KOPT-K1 (cell line): ENCODE measurements at regions not wholly inside any gene's neighbourhood (a gene's known extent, or its start where the extent isn't known, plus 50 kb on each side); places are given as distances from the start of the nearest gene placed in this dataset.

Experiments used
- H3K27ac ChIP-seq: fragments of 200-600 bp; sonication (generic); 2 replicates; pipeline ENCODE4 v1.5.1; 2016; ENCODE audit warnings: antibody characterized with exemption, mild to moderate bottlenecking, low read depth, low read length; ENCODE audit not compliant: poor library complexity, severe bottlenecking
- H3K36me3 ChIP-seq: fragments of 200-600 bp; sonication (generic); 2 replicates; pipeline ENCODE4 v1.5.1; 2017; ENCODE audit warnings: antibody characterized with exemption, mild to moderate bottlenecking, low read length, moderate library complexity; ENCODE audit not compliant: insufficient read depth
- H3K9me3 ChIP-seq: fragments of 200-600 bp; sonication (generic); 2 replicates; pipeline ENCODE4 v1.5.1; 2017; ENCODE audit warnings: antibody characterized with exemption, low read length, mild to moderate bottlenecking; ENCODE audit not compliant: insufficient read depth, poor library complexity, severe bottlenecking

DNA sequence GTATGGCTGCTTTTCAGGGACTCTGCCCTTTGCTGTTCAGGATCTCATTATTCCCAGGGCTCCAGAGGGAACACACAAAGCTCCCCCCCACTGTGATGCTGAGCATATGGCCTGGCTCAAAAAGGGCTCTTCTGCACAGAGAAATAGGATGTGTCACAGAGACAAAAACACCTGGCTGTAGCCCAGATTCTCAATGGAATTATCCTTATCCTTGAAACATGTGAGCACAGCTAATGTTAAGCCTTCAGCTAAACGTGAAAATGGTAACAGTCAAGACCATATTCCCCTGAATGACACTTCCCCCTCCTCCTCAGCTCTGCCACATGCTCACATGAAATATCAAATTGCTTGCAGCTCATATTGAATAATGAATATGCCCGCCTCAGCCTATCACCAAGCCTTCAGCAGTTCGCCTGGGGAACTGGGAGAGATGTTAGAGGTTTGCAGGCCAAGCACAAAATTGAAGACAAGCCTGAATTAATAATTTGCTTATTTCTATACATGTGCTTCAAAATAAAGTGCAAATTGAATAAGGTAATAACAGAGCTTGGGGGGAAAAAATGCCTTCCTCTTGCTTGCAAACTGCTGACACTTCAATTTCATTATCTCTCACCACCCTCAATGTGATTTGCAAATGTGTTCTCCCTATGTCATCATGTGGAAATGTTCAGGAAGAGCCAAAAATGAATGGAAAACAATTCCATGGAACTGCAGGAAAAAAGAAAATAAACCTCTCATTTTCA lies 181.0 kb upstream of the HNRNPA3 start:
- H3K27ac ChIP-seq: no peak overlapping the region
- H3K36me3 ChIP-seq: no peaks in the 10 kb centered on the region
- H3K9me3 ChIP-seq: no peaks in the 10 kb centered on the region

DNA sequence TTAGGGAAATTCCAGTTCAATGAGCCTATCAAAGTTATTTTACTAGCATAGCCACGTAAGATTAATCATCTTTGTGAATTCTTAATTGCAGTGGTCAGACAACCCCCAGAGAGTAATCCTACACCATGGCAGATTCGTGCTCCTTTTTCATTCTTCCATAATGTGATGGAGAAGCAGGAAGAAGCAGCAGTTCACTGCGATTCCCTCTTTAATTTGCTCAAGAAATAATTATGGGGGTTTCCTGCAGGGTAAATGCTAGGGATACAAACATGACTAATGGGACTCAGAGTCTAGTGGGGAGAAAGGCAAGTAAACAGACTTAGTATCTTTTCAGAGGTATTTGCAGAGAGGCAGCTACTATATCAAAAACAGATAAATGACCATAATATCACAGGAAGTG lies 175.8 kb upstream of the HNRNPA3 start:
- Histone ChIP-seq H3K36me3 (no peaks in the 10 kb centered on the region), H3K27ac (no peak overlapping the region), H3K9me3 (no peaks in the 10 kb centered on the region)

DNA sequence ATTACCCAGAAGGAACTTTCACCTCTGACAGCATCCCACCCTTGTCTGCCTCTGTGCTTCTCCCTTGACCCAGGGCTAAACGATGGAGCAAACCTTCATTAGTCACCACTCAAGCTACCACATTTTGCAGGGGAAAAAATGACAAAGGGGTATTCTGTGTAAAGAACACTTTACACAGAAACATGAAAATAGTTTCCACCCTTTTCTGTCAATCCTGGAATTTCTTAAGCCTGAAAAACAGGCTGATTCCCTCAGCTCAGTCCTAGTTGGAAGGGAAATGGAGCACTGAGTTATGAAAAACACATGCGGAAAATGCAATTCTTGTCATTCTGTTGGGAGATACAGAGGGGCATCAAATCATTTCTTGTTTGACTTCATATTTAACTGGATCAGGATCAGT lies 175.0 kb upstream of the HNRNPA3 start:
- Histone ChIP-seq H3K36me3 (no peaks in the 10 kb centered on the region), H3K27ac (no peak overlapping the region), H3K9me3 (no peaks in the 10 kb centered on the region)

GRCh38 chr2:177038787-177039484 lies 173.7 kb upstream of the HNRNPA3 start:
- no peak overlapping the region for H3K27ac ChIP-seq
- H3K9me3 ChIP-seq: no peaks in the 10 kb centered on the region

GRCh38 chr2:177042311-177042710 lies 170.3 kb upstream of the HNRNPA3 start:
- Histone ChIP-seq H3K9me3 (no peaks in the 10 kb centered on the region), H3K36me3 (no peaks in the 10 kb centered on the region), H3K27ac (no peak overlapping the region)

More at GRCh38 chr2:177038787-177039484, 173.7 kb upstream of the HNRNPA3 start:
- H3K36me3 ChIP-seq: no peaks in the 10 kb centered on the region

DNA sequence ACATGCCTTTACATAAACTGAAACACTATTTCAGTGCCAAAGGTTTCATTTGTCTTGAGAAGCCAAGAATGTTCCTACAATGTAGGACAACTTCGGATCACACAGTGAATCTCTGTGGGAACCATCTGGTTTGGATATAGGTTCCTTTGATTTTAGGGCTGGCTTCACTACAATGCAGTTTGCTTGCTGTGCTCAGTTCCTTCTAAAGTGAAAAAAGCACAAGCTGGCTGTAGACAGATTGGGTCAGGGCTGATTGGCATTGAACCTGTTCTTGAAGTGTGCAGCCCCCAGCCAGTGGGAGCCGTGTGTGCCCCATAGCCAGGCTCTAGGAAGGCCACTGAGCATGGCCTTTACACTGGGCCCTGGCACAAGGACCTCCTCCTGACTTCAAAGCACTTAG lies 167.9 kb upstream of the HNRNPA3 start:
- Histone ChIP-seq H3K9me3 (no peaks in the 10 kb centered on the region), H3K27ac (no peak overlapping the region)

GRCh38 chr2:177048981-177049380 lies 163.6 kb upstream of the HNRNPA3 start:
- no peaks in the 10 kb centered on the region for H3K9me3 ChIP-seq
- no peaks in the 10 kb centered on the region for H3K36me3 ChIP-seq
- H3K27ac ChIP-seq: no peak overlapping the region

More for the DNA sequence above, 167.9 kb upstream of the HNRNPA3 start:
- no peaks in the 10 kb centered on the region for H3K36me3 ChIP-seq

GRCh38 chr2:177051278-177051677 lies 161.3 kb upstream of the HNRNPA3 start:
- Histone ChIP-seq H3K36me3 (no peaks in the 10 kb centered on the region), H3K9me3 (no peaks in the 10 kb centered on the region), H3K27ac (no peak overlapping the region)

- no peaks in the 10 kb centered on the region for H3K9me3 ChIP-seq
- H3K36me3 ChIP-seq: no peaks in the 10 kb centered on the region
- no peak overlapping the region for H3K27ac ChIP-seq
These were observed 160.1 kb upstream of the HNRNPA3 start for GRCh38 chr2:177052471-177052870.

- Histone ChIP-seq H3K36me3 (no peaks in the 10 kb centered on the region), H3K27ac (no peak overlapping the region), H3K9me3 (no peaks in the 10 kb centered on the region)
These were observed 159.6 kb upstream of the HNRNPA3 start for GRCh38 chr2:177053038-177053437.

DNA sequence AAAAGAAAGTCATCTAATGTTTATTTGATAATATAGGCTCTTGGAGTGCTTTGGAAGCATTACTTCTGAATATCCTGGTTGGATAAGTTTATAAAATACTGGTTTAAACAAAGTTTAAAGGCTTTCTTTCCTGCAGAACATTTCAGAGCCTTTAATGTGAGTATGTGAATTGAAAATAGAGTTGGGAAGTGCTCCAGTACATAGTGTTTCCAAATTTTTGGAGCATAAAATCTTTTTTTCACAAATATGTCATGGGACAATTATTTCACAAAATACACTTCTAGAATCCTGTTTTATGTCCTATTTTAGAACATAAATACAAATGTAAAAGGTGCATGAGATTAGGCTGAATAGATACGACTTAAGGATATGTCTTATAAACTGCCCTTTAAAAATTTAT lies 158.9 kb upstream of the HNRNPA3 start:
- Histone ChIP-seq H3K27ac (no peak overlapping the region), H3K36me3 (no peaks in the 10 kb centered on the region), H3K9me3 (no peaks in the 10 kb centered on the region)

DNA sequence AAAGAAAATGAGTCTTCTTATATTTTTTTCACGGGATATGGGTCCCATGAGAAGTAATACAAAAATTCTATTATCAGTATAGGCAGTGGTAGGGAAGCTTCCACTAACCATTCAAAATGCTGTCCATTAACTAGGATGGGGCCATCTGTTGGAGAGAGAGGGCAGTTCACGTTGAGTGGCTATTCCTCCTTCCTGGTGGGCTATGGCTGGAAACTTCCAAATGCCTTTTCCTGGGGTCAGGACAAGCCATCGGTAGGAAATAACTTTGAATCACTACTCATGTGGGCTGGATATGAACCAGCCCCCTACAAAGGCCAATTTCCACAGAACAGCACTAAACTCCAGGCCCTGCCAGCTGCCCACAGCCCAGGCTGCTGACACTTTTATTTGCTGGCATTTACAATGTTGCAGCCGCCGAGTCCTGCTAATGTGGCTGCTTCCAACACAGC lies 156.1 kb upstream of the HNRNPA3 start:
- Histone ChIP-seq H3K9me3 (no peaks in the 10 kb centered on the region), H3K27ac (no peak overlapping the region), H3K36me3 (no peaks in the 10 kb centered on the region)

DNA sequence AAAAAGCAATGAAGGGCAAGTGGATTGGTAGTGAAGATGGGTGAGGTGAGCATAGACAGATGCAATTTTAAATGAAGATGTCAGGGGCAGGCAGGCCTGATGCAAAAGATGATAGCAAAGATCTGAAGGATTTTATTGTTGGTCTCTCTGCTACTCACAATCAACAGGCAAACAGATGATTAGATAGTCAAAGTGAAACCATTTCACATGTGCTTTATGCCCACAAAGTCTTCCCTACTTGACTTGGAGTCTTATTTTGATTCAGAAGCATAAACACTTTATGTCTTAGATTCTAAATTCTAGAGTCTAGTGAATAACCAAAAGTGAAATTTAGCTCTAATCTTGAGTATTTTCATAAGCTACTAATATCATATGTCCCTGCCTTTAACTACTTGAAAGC lies 153.8 kb upstream of the HNRNPA3 start:
- no peaks in the 10 kb centered on the region for H3K36me3 ChIP-seq
- H3K9me3 ChIP-seq: no peaks in the 10 kb centered on the region
- no peak overlapping the region for H3K27ac ChIP-seq

- no peak overlapping the region for H3K27ac ChIP-seq
- H3K36me3 ChIP-seq: no peaks in the 10 kb centered on the region
- no peaks in the 10 kb centered on the region for H3K9me3 ChIP-seq
These were observed 153.3 kb upstream of the HNRNPA3 start for GRCh38 chr2:177059293-177059692.

GRCh38 chr2:177063331-177063730 lies 149.3 kb upstream of the HNRNPA3 start:
- H3K9me3 ChIP-seq: no peaks in the 10 kb centered on the region
- no peak overlapping the region for H3K27ac ChIP-seq
- H3K36me3 ChIP-seq: no peaks in the 10 kb centered on the region

GRCh38 chr2:177064422-177064821 lies 148.2 kb upstream of the HNRNPA3 start:
- no peak overlapping the region for H3K27ac ChIP-seq
- H3K36me3 ChIP-seq: no peaks in the 10 kb centered on the region
- no peaks in the 10 kb centered on the region for H3K9me3 ChIP-seq
